NOMO-1 (cell line): ENCODE measurements at regions not wholly inside any gene's neighbourhood (a gene's known extent, or its start where the extent isn't known, plus 50 kb on each side); places are given as distances from the start of the nearest gene placed in this dataset.

Source experiments
- DNase-seq, 2 experiments: peaks; one replicate each; lab custom pipeline; 2025; ENCODE audit not compliant: unreplicated experiment in 2 of 2; lab: John Stamatoyannopoulos, UW

DNA sequence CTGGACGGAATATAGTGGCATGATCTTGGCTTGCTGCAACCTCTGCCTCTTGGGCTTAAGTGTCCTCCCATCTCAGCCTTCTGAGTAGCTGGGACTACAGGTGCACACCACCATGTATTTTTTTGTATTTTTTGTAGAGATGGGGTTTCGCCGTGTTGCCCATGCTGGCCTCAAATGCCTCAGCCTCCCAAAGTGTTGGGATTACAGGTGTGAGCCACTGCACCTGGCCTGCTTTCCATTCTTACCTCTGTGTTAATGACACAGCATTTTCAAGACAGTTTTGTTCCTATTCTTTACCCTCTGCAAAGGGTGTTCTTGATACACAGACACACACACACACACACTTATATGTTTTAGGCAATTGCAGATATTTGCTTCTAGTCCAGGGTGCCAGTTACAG is 113.3 kb downstream of the LRRC70 start:
- no peak for DNase-seq

DNA sequence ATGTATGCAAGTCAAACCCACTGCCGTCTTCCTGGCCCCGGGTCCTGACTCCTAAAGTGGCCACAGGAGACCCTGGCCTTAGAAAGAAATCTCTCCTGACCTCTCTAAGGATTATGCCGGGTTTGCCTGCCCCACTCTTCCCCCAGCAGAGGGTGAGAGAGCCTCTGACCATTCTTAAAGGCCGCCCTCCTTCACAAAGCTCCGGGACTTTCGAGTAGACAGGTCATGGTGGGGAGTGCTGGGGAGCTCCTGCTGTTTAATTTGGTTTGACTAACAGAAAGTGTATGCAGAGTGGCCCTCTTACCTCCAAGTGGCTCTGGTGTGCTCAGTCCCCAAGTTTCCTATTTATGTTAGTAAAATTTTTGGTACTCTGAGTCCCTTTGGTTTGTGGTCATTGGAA is 111.8 kb downstream of the LRRC70 start:
- peak in 1 of 2 experiments; percentile 30 for DNase-seq

DNA sequence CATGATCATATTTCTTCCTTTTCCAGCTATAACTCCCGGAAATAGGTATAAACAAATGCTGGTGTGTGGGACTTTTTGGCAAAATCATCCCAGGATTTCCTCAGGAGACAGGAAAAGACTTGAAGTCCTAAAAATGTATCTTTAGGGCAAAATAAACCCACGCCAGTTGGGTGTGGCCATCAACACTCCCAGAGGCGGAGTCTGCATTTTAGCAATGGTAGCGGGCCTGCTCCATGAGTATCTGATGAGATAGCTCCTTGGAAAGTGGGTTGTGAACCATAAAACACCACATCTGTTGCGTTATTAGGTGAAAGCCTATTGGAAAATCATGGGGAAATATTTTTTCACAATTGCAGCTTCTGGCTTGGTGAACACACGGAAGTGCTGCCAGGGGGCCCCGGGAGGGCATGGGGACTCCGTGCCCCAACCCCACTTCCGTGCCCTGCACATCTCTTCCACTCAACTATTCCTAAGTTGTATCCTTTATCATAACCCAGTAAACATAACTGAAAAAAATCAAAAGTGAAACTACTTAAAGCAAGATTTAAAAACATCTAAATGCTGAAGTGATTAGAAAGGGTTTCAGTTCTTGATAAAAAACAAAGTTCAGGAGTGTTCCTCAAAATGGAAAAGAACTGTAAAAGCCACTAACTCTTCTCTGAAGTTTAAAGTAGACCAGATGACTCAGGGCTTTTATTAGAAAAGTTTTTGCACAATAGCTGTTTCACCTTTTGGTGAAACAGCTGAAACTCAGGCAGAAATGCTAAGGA is 111.2 kb downstream of the LRRC70 start:
- peak; percentile 69 to 91 for DNase-seq

DNA sequence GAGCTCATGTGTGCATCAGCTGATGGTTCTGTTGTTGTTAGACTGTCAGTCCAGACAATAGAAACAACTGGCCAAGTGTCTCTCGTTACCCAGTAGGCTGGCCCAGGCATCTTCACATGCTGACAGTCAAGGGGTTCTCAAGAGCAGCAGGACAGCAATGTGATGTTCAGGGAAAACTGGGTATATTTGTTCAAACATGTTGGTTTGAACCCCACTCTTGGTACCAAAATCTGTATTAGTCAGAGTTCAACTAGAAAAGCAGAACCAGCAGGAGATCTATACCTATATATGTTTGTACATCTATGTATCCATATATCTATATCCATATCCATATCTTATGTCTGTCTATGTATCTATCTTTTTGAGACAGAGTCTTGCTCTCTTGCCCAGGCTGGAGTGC is 108.1 kb downstream of the LRRC70 start:
- DNase-seq = no peak

DNA sequence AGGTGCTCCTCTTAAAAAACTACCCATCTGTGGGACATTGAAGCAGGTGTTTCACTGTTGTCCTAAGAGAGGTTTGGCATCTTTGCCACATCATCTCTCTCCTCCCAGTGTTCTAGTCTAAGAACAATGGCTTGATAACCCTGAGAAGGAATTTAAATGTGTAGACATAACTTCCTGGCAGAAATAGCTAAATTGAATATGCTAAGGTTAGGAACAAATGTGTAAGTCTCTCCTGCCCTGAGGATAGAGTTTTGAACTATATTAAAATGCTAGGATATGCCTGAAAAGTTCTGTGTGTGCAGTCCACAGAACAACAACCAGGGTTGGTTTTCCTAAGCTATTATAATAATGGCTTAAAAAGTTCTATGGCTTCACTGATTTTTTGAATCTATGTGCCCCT is 106.6 kb downstream of the LRRC70 start:
- no peak for DNase-seq

DNA sequence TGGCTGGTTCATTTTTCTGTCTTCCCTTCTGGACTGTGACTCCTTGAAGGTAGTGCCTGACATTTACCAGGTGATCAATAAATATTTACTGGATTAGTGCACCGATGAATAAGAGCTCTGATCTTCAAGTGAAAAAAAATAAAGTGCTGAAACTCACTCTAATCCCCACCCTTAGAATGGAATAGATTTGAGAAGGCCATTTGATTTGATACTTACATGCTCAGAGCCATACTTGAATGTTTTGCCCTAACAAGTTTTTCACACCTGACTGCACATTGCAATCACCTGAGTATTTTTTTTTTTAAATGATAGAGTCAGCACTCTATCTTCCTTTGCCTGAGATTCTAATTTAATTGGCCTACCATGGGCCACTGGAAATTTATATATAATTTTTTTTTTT is 105.7 kb downstream of the LRRC70 start:
- no peak for DNase-seq

DNA sequence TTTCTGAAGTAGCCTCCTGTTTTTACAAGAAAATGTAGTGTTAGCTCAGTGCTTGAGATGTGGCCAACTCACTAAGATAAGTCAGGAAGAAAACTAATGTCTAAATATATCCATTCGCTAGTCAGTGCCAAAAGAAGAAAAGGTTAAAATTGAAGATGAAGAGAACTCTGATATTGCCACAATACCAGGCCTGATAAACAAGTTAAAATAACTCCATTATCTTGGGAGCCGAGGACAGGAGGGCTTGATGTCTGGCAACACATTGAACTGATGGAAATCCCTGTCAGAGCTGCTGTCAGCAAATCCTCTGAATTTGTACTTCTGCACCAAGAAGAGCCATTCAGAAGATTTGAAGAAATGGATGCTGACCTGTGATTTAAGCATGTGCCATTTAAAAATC is 103.4 kb downstream of the LRRC70 start:
- DNase-seq = no peak

DNA sequence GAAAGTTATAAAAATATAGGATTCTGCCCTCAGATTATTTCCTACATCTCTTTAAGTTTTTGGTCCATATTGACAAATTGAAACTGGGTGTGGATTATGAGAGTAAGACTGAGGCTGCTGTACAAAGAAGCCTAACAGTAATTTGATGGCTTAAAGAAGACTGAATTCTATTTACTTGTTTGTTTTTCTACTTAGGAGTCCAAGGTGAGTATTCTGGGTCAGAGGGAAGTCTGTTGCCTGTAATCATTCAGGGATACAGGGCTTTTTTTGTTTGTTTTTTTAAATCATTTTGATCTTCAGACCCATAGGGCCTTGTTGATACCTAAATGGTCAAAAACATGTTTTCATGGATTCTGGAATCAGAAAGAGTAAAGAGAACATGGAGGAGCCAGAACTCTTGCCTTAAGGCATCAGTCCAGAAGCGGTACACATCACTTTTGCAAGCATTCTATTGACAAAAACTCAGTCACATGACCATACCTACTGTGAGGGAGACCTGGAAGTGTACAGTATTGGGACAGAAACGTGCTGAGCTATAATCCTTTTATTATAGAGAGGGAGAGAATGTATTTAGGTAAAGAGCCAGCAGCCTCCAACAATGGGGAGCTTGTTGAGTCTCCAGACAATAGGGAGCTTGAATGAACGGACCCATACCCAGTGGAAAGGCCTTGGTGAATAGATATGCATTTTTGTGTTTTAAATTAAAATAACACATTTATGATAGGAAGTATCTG is 102.7 kb downstream of the LRRC70 start:
- DNase-seq = no peak

DNA sequence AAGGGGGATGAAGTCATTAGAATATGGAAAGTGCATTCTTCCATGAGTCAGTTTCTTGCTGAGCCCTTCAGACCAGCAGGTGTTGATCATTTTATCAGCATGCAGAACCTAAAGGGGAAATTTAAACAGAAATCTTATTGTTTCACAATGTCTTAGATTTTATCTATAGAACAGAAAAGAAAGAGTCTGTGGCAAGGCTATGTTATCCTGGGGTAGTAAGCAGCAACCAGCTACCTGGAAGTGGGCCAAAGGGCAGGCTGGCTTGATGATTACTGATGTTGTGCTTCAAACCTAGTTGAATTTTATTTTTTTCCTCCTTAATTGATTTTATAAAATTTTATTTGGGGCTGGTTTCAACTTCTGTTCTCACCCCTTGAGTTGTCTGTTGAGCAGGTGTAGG is 101.5 kb downstream of the LRRC70 start:
- DNase-seq = no peak
